ENCODE measurements at regions not wholly inside any gene's neighbourhood (a gene's known extent, or its start where the extent isn't known, plus 50 kb on each side); places are given as distances from the start of the nearest gene placed in this dataset.
"Not testable (repeated sequence)": the region's sequence is repeated elsewhere in the genome, so short reads cannot be mapped to it uniquely, and the experiment has no call there.

DNA sequence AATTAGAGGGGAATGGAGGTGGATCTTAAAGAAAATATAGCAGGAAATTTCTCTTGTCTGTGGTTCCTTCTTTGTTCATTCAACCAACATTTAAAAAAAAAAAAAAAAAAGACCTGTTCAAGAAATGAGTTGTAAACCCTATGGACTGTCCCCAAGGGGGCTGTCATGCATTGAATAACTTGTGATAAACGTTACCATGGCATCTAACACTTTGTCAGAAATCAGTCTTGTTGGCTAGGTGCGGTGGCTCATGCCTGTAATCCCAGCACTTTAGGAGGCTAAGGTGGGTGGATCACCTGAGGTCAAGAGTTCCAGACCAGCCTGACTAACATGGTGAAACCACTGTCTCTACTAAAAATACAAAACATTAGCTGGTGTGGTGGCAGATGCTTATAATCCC is 381.7 kb downstream of the BCKDHB start:
- no peak overlapping the region for H3K27ac ChIP-seq
- no peak for TF ChIP-seq ZFX (IDR thresholded peaks at IDR 0.05; ENCODE audit: borderline replicate concordance)
- TF ChIP-seq, protein P1, sequence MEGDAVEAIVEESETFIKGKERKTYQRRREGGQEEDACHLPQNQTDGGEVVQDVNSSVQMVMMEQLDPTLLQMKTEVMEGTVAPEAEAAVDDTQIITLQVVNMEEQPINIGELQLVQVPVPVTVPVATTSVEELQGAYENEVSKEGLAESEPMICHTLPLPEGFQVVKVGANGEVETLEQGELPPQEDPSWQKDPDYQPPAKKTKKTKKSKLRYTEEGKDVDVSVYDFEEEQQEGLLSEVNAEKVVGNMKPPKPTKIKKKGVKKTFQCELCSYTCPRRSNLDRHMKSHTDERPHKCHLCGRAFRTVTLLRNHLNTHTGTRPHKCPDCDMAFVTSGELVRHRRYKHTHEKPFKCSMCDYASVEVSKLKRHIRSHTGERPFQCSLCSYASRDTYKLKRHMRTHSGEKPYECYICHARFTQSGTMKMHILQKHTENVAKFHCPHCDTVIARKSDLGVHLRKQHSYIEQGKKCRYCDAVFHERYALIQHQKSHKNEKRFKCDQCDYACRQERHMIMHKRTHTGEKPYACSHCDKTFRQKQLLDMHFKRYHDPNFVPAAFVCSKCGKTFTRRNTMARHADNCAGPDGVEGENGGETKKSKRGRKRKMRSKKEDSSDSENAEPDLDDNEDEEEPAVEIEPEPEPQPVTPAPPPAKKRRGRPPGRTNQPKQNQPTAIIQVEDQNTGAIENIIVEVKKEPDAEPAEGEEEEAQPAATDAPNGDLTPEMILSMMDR (IDR thresholded peaks at IDR 0.05): no peak

DNA sequence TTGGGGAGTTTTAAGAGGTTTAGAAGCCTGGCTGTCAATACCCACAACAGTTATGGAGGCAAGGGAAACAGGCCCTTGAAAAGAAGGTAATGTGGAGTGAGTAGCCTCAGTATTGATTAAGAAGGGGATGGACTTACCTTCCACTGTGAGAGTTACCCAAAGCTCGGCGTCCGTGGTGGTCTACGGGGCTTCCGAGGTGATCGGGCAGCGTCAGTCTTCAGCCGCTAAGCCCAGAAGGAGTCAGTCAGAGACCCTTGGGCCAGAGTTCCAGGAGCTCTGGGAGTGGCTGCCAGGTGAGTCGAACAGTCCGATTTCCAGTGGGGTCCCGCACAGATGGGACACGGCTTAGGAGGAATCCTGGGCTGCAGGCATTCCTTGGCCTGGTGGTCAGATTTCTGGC is 379.0 kb downstream of the BCKDHB start:
- not testable (repeated sequence) for H3K27ac ChIP-seq

DNA sequence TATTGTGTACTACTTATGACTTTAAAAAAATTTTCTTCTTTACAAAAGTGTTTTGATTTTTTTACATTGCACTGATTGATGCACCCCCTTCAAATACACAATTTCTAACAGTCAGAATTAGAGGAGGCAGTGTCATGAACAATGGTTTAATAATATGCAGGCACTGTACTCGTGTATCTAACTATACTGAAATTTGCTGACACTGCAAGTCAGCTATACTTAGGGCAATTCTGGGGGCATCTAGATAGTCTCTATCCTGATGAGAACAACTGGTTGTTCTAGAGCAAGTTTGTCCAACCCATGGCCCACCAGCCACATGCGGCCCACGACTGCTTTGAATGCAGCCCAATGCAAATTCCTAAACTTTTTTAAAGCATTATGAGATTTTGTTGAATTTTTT is 375.6 kb downstream of the BCKDHB start:
- TF ChIP-seq, protein P1 (IDR thresholded peaks at IDR 0.05): no peak
- no peak for TF ChIP-seq ZFX (IDR thresholded peaks at IDR 0.05; ENCODE audit: borderline replicate concordance)
- no peak overlapping the region for H3K27ac ChIP-seq

DNA sequence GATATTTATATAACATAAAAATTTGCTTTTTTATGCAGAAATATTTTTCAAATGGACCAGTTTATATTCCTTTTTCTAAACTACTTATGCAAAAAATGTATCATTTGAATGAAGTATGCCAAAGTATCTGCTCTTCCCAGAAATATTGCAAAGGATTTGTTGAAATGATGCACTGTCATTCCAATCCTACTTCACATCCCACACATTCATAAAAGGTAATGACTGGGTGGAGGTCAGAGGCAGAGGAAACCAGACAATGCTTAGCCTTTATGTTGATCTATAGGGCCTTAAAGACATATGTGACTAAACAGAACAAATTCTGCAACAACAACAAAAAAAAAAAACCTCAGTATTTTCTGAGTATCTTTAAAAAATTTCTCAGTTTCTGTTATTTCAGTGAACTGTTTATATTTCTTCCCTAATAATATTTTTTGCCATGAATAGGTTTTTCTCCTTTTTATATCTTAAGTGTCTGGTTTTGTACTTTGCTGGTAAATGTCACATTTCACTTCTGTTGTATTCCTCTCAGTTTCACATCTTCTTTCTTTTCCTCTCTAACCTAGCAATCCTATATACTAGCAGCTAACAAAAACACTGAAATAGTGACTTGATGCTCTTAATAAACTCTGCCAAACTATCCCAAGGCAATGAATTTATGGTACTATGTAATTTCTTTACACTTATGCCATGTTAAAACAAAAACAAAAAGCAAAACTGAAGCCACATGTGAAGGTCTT is 374.1 kb downstream of the BCKDHB start:
- TF ChIP-seq ZFX (IDR thresholded peaks at IDR 0.05; ENCODE audit: borderline replicate concordance): no peak
- TF ChIP-seq, protein P1 (IDR thresholded peaks at IDR 0.05): no peak
- H3K27ac ChIP-seq: no peak overlapping the region

DNA sequence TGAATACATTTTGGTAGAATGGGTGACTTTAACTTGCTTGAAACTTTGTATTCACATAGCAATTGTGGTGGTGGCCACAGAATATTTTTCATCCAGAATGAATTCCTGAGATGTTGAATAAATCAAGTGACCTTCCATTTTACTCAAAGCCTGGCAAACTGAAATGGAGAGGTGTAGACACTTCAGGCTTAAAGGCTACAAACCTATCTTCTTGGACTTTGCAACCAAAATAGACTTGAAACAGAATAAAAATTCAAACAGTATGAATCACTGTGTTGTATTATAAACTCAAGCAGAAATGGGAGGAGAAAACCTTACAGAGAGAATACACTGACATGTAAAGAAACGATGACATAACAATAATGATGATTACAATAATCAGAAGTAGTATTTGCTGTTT is 371.6 kb downstream of the BCKDHB start:
- TF ChIP-seq ZFX (IDR thresholded peaks at IDR 0.05; ENCODE audit: borderline replicate concordance): no peak
- TF ChIP-seq, protein P1 (IDR thresholded peaks at IDR 0.05): no peak
- no peak overlapping the region for H3K27ac ChIP-seq

DNA sequence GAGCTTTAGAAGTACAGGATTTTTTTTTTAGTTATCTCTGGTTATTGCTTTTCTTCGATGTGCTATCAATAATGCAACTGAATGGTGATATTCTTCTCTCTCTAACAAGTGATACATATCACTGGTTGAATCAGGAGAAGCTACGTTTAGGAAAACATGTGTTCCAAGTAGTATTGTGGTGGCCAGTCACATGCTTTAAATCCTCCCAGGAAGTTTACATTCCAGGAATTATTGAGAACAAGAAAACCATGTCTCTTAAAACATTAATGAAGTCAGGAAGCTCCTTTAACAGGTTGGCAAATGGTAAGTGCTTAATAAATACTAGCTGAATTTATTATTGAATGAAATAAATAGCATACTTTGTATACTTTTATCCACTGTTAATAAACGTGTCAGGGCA is 371.1 kb downstream of the BCKDHB start:
- H3K27ac ChIP-seq: no peak overlapping the region
- no peak for TF ChIP-seq ZFX (IDR thresholded peaks at IDR 0.05; ENCODE audit: borderline replicate concordance)
- TF ChIP-seq, protein P1 (IDR thresholded peaks at IDR 0.05): no peak

DNA sequence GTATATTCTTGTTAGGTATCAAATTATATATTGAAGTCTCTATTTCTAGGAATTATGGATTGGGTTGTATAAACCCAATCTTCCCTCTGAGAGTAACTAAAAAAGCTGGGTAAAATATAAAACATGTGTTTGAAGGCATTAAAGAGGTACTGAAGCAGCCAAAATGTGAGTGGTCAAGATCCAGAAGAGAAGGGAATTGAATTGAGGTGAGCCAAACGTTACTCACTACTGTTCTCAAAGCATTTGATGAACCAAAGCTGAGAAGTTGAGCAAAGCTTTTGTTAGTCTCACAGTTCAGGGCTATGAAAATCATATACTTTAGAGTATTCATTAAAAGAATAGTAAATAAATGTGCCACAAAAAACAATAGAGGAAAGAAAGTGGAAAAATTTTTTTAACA is 365.8 kb downstream of the BCKDHB start:
- no peak for TF ChIP-seq ZFX (IDR thresholded peaks at IDR 0.05; ENCODE audit: borderline replicate concordance)
- TF ChIP-seq, protein P1 (IDR thresholded peaks at IDR 0.05): no peak
- H3K27ac ChIP-seq: no peak overlapping the region

DNA sequence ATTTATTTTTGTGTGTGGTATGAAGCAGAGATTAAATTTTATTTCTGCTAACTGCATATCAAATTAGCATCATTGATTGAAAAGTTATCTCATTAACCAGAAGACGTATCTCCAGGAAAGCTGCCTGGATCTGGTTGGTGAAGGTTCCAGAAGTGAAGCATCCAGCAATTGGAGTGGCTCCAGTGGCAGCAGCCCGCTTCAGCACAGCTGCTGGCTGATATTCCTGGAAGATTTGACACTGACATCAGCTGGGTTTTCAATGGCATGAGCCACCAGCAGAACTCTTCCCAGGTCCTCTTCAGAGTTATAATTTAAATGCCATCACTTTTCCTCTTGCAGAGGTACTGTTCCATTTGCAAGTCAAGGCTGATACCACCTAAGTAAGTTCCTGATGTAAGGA is 363.5 kb downstream of the BCKDHB start:
- TF ChIP-seq ZFX (IDR thresholded peaks at IDR 0.05; ENCODE audit: borderline replicate concordance): no peak
- TF ChIP-seq, protein P1 (IDR thresholded peaks at IDR 0.05): no peak
- H3K27ac ChIP-seq: no peak overlapping the region

All from 22Rv1 (cell line).